ENCODE measurements at regions not wholly inside any gene's neighbourhood (a gene's known extent, or its start where the extent isn't known, plus 50 kb on each side); places are given as distances from the start of the nearest gene placed in this dataset.

DNA sequence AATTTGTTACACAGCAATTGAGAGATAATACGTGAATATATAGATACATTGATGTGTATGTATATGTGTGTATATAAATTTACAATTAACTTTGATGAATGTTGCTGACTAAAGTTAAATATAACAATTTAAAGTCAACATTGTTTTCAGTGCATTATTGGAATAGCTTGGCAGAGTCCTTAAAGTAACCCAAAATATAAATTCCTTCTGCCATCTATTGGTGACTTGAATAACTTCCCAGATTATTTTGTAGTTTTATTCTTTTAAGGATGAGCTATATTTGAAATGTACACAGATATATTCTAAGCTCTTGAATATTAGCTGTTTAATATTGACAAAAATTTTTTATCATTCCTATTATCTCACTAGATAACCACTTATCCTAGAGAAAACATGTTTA, 298.2 kb upstream of the FSTL5 start:
- no peak for DNase-seq (ENCODE audit: low spot score)
- Mint-ChIP-seq H3K4me1 (ENCODE audit: low read depth) (no peaks in the 10 kb centered on the region), H3K36me3 (ENCODE audit: low read depth) (no peaks in the 10 kb centered on the region), H3K4me3 (no peak overlapping the region), H3K9me3 (no peaks in the 10 kb centered on the region), H3K27ac (no peak overlapping the region), H3K27me3 (ENCODE audit: low read depth) (no peaks in the 10 kb centered on the region)

DNA sequence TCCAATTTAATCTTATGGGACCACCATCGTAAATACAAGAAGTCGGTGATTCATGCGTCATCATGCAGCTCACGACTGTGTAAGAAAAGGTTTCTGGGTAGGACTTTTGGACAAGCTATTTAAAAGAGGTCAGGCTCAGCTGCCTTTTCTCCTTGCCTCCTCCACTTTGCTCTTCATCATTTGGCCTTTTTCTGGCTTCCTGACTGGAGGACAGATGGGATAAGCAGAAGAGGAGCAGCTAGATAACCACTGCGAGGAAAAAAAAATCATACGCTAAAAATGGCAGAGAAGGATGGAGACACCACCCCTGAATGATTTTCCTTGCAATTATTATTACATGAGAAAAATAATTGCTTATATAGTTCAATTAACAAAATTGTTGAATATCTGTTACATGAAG, 294.3 kb upstream of the FSTL5 start:
- H3K9me3 Mint-ChIP-seq, result no peaks in the 10 kb centered on the region
- no peaks in the 10 kb centered on the region for H3K4me1 Mint-ChIP-seq (ENCODE audit: low read depth)

DNA sequence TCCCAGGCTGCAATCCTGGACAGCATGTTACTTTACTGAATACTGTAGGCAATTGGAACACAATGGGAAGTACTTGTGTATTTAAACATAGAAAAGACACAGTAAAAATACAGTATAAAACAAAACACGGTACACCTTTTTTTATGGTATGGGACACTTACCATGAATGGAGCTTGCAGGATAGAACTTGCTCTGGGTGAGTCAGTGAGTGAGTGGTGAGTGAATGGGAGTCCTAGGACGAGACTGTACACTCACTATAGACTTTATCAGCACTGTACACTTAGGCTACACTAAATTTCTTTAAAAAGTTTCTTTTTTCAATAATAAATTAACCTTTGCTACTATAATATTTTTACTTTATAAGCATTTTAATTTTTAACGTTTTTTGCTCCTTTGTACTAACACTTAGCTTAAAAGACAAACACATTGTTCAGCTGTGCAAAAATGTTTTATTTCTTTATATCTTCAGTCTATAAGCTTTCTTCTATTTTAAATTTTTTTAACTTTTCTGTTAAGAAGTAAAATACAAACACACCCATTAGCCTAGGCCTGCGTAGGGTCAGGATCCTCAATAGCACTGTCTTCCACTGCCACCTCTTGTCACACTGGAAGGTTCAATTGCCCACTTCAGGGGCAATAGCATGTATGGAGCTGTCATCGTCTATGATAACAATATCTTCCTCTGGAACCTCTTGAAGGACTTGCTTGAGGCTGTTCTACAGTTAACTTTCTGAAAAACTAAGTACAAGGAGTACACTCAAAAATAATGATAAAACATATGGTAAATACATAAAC, 293.5 kb upstream of the FSTL5 start:
- Mint-ChIP-seq H3K9me3 (no peaks in the 10 kb centered on the region), H3K4me3 (no peak overlapping the region), H3K27me3 (ENCODE audit: low read depth) (no peaks in the 10 kb centered on the region), H3K36me3 (ENCODE audit: low read depth) (no peaks in the 10 kb centered on the region), H3K4me1 (ENCODE audit: low read depth) (no peaks in the 10 kb centered on the region), H3K27ac (no peak overlapping the region)
- no peak for DNase-seq (ENCODE audit: low spot score)

More for the DNA sequence above, 294.3 kb upstream of the FSTL5 start:
- Mint-ChIP-seq H3K27me3 (ENCODE audit: low read depth) (no peaks in the 10 kb centered on the region), H3K27ac (no peak overlapping the region), H3K4me3 (no peak overlapping the region), H3K36me3 (ENCODE audit: low read depth) (no peaks in the 10 kb centered on the region)
- DNase-seq (ENCODE audit: low spot score), result no peak

DNA sequence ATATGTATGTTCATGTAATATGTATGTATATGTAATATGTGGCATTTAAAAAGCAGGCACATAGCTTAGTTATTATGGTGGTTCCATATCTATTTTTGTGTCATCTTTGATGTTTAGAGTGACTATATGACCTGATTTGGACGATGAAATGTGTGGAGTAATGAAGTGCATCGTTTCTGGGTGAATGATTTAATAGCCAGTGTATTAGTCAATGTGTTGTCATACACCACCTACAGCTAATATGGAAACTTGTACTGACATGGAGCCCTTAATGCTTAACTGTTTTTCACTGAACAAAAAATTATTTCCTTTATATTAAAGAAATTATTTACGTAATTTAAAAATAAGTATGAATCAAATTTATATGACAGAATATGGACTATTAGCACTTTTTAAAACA, 292.3 kb upstream of the FSTL5 start:
- Mint-ChIP-seq H3K9me3 (no peaks in the 10 kb centered on the region), H3K27me3 (ENCODE audit: low read depth) (no peaks in the 10 kb centered on the region), H3K36me3 (ENCODE audit: low read depth) (no peaks in the 10 kb centered on the region), H3K27ac (no peak overlapping the region), H3K4me1 (ENCODE audit: low read depth) (no peaks in the 10 kb centered on the region), H3K4me3 (no peak overlapping the region)
- DNase-seq (ENCODE audit: low spot score), result no peak

DNA sequence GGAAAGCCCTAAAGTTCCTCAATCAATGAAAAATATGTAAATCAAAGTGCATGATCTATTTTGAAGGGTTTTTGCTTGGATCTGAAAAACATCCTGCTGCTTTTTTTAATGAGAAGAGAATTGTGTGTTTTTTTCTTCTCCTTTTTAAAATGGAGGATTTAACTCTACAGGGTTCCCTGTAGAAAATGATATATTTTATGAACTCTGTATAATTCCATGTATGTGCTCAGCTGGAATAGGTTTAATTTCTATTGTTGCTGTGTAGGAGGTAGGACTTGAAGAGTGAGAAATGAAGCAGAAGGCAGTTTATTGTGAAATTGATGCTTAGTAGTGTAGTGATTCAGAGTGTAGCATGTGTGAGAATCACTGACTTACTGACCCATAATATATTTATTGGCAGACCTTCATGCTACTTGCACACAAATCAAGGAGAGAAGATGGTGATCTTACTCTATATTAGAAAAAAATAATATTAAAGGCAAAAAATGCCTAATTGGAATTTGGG, 286.8 kb upstream of the FSTL5 start:
- Mint-ChIP-seq H3K4me3 (no peak overlapping the region), H3K27ac (no peak overlapping the region), H3K27me3 (ENCODE audit: low read depth) (no peaks in the 10 kb centered on the region), H3K36me3 (ENCODE audit: low read depth) (no peaks in the 10 kb centered on the region), H3K9me3 (no peaks in the 10 kb centered on the region), H3K4me1 (ENCODE audit: low read depth) (no peaks in the 10 kb centered on the region)
- DNase-seq (ENCODE audit: low spot score), result no peak

DNA sequence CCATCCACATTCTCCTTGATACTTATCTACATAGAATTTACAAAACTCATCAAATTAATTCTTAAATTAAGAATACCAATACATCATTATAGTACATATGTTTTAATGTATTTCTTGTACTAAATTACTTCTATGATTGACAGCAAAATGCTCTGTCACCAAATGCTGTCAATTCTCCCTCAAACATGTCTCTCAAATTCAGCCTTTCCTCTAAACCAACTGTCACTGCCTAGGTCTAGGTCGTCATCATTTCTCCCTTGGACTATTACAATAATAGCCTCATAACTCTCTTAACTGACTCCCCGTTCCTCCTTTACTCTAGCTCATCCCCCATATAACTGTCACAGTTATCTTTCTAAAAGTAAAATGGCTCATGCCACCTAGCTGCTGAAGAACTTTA, 279.7 kb upstream of the FSTL5 start:
- Mint-ChIP-seq H3K27ac (no peak overlapping the region), H3K36me3 (ENCODE audit: low read depth) (no peaks in the 10 kb centered on the region), H3K4me1 (ENCODE audit: low read depth) (no peaks in the 10 kb centered on the region), H3K4me3 (no peak overlapping the region), H3K27me3 (ENCODE audit: low read depth) (no peaks in the 10 kb centered on the region), H3K9me3 (no peaks in the 10 kb centered on the region)
- no peak for DNase-seq (ENCODE audit: low spot score)

DNA sequence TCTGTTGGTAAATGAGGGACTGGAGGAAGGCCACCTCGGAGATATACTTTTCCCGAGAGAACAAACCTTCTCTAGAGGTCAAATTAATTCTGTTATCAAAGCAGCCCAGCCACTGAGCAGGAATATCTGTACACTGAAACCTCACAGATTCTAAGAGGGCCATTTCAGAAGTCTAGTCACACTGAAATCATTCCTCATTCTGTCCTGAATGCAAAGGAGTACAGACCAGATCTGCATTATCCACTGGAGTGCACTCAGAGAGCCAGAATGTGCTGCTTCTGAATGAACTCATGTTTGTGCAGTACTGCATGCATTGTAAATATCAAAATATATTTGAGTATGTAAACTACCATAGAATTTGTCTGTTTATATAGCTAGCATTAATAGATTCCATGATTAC, 278.3 kb upstream of the FSTL5 start:
- no peaks in the 10 kb centered on the region for H3K9me3 Mint-ChIP-seq
- no peak for DNase-seq (ENCODE audit: low spot score)
- H3K36me3 Mint-ChIP-seq (ENCODE audit: low read depth), result no peaks in the 10 kb centered on the region
- no peak overlapping the region for H3K4me3 Mint-ChIP-seq
- no peaks in the 10 kb centered on the region for H3K27me3 Mint-ChIP-seq (ENCODE audit: low read depth)
- H3K27ac Mint-ChIP-seq, result no peak overlapping the region
- no peaks in the 10 kb centered on the region for H3K4me1 Mint-ChIP-seq (ENCODE audit: low read depth)

DNA sequence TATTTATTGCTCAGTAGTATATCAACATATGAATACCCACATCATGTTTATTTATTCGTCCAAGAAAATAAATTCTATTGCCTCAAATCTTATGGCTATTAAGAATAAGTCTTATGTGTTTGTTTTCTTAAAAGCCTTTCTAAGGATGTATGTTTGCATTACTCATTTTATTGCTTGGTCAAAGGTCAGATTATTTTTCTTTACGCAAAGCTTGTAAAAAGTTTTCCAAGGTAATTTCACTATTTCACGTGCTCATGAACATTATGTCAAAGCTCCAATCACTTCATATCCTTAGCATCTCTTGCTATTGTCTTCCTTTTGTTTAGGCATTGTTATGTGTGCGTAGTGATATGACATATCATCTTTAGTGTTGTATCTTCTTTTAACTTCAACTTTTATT, 258.5 kb upstream of the FSTL5 start:
- no peaks in the 10 kb centered on the region for H3K36me3 Mint-ChIP-seq (ENCODE audit: low read depth)
- H3K4me1 Mint-ChIP-seq (ENCODE audit: low read depth), result no peaks in the 10 kb centered on the region
- H3K27ac Mint-ChIP-seq, result no peak overlapping the region
- H3K4me3 Mint-ChIP-seq, result no peak overlapping the region
- peaks cover 3% of the 10 kb centered on the region for H3K9me3 Mint-ChIP-seq
- no peak for DNase-seq (ENCODE audit: low spot score)
- no peaks in the 10 kb centered on the region for H3K27me3 Mint-ChIP-seq (ENCODE audit: low read depth)

DNA sequence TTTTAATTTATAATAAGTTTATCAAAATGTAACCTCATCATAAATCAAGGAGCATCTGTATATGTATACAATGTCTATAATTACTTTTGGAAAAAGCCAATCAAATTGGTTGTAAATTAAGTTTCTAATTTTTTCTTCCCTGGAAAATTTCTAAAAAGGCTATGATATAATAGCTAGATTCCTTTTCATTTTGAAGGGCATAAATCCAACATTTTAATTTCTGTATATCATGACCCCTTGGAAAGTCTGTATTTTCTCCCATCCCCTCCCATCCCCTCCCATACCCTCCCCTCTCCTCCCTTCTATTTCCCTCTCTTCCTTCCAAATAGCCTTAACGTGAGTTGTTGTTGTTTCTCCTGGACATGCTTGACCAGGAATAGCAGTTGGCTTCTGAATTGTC, 247.1 kb upstream of the FSTL5 start:
- Mint-ChIP-seq H3K27ac (no peak overlapping the region), H3K36me3 (ENCODE audit: low read depth) (no peaks in the 10 kb centered on the region), H3K27me3 (ENCODE audit: low read depth) (no peaks in the 10 kb centered on the region), H3K9me3 (no peaks in the 10 kb centered on the region), H3K4me3 (no peak overlapping the region), H3K4me1 (ENCODE audit: low read depth) (no peaks in the 10 kb centered on the region)
- DNase-seq (ENCODE audit: low spot score), result no peak

DNA sequence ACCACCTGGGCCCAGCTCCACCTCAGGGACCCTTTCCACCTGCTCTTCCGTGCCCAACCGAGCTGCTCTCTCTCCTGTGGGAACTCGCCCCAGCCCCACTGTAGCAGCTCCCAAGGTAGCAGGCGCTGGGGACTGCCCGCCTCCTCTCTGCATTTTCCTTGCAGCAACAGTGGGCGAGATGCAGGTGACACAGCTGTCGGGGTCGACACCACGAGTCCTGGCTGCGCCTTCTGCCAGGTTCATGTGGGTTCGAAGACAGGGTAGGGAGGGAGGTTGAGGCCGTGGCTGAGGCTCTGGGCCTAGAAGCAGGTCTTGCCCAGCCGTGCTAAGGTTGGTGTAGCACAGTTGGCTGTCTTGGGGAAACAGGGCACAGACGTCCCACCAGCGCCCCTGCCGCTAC, 245.2 kb upstream of the FSTL5 start:
- Mint-ChIP-seq H3K36me3 (ENCODE audit: low read depth) (no peaks in the 10 kb centered on the region), H3K4me1 (ENCODE audit: low read depth) (no peaks in the 10 kb centered on the region), H3K27me3 (ENCODE audit: low read depth) (no peaks in the 10 kb centered on the region), H3K27ac (no peak overlapping the region), H3K4me3 (no peak overlapping the region), H3K9me3 (no peaks in the 10 kb centered on the region)
- no peak for DNase-seq (ENCODE audit: low spot score)

DNA sequence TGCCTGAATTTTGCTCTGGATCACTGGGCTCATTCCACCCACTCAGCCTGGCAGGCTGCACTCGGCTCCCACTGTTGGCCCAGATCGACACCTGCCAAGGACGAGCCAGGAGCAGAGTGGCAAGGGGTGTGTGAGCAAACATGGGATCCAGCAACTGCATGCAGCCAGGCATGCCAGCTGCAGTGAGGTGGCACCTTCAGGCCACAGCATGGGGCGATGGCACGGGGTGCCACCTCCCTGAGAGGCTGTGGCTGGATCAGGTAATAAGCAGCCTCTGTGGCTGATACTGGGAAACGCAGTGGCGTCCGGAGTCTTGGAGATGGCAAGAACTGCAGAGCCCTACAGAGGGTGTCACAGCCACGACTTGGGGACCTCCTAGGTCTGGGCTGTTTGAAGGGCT, 244.5 kb upstream of the FSTL5 start:
- Mint-ChIP-seq H3K27me3 (ENCODE audit: low read depth) (no peaks in the 10 kb centered on the region), H3K36me3 (ENCODE audit: low read depth) (no peaks in the 10 kb centered on the region), H3K4me3 (no peak overlapping the region), H3K9me3 (no peaks in the 10 kb centered on the region), H3K27ac (no peak overlapping the region), H3K4me1 (ENCODE audit: low read depth) (no peaks in the 10 kb centered on the region)
- no peak for DNase-seq (ENCODE audit: low spot score)

DNA sequence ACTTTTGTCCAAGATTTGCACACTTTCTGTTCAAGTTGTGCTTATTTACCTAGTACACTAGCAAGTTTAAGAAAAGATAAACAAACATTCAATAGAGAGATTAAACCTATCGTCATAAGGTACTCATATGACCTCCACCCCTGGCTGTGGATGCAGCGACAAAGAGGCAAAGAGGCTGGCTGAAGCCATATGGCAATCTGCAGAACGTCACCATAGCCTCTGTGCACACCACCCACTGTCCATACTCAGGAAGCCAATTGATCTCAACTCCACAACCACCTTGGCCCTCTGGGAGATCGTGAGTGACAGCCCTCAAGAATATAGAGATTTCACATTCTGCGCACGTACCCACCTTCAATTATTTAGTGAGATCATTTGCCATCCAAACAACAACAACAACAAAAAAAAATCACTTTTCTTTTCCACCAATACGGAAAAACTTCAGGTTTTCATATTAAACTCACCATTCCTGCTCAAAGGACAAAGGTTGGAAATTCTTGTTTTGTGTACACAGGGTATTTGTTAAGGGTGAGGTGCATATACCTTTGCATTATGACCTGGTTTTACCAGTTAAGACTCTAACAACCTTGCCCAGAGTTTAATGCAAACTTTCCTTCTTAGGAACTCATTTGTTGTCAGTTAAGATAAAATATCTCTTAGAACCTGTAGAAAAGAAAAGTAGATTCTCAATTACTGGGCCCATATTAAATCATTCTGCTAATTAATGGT, 243.0 kb upstream of the FSTL5 start:
- no peaks in the 10 kb centered on the region for H3K4me1 Mint-ChIP-seq (ENCODE audit: low read depth)
- H3K9me3 Mint-ChIP-seq, result no peaks in the 10 kb centered on the region
- H3K4me3 Mint-ChIP-seq, result no peak overlapping the region
- H3K27ac Mint-ChIP-seq, result no peak overlapping the region
- DNase-seq (ENCODE audit: low spot score), result no peak
- H3K36me3 Mint-ChIP-seq (ENCODE audit: low read depth), result no peaks in the 10 kb centered on the region
- no peaks in the 10 kb centered on the region for H3K27me3 Mint-ChIP-seq (ENCODE audit: low read depth)

DNA sequence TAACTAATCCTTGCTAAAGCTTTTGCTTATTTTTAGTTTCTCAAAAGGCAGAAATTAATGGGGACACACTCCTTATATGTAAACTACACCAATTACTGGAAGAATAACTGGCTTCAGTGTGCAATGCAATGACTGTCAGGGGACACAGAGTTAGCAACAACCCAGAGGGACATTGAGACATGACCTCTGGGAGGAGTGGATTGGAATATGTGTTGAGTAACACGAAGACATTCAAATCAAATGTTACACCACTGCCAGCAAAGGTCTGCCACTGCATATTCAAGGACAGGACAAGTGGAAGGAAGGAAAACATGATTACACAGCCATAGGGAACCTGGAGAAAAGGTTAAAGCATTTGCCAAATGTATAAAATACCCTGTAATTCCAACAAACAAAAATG, 240.1 kb upstream of the FSTL5 start:
- no peaks in the 10 kb centered on the region for H3K4me1 Mint-ChIP-seq (ENCODE audit: low read depth)
- no peak for DNase-seq (ENCODE audit: low spot score)
- no peak overlapping the region for H3K27ac Mint-ChIP-seq
- no peaks in the 10 kb centered on the region for H3K36me3 Mint-ChIP-seq (ENCODE audit: low read depth)
- H3K9me3 Mint-ChIP-seq, result no peaks in the 10 kb centered on the region
- no peak overlapping the region for H3K4me3 Mint-ChIP-seq
- H3K27me3 Mint-ChIP-seq (ENCODE audit: low read depth), result no peaks in the 10 kb centered on the region

DNA sequence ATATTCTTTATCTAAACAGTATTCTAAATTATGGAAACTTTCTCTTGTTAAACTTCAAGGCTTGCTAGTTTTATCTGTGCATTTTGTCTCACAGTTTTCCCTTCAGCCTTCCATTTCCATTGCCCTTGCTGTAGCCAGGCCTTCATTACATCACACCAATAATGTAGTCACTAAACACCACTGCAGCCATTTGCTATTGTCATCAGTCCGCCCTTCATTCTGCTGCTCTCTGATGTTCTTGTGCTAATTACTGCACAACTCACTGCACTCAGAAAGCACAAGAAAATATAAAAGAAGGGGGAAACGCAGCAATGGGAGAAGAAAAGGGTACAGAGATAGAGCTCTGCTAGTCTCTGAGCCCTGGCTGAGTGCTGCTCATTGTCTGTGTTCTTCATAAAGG, 239.6 kb upstream of the FSTL5 start:
- no peak for DNase-seq (ENCODE audit: low spot score)
- Mint-ChIP-seq H3K4me3 (no peak overlapping the region), H3K9me3 (no peaks in the 10 kb centered on the region), H3K4me1 (ENCODE audit: low read depth) (no peaks in the 10 kb centered on the region), H3K27me3 (ENCODE audit: low read depth) (no peaks in the 10 kb centered on the region), H3K27ac (no peak overlapping the region), H3K36me3 (ENCODE audit: low read depth) (no peaks in the 10 kb centered on the region)
